Mesendoderm (in vitro differentiated cells): ENCODE measurements at regions not wholly inside any gene's neighbourhood (a gene's known extent, or its start where the extent isn't known, plus 50 kb on each side); places are given as distances from the start of the nearest gene placed in this dataset.

Experiments used
- DNase-seq: peaks from one replicate; pipeline ENCODE4 v3.0.0; 2013
- H2AK5ac ChIP-seq: 2 replicates; pipeline ENCODE4 v1.6.1; 2013; ENCODE audit warnings: low read length, inconsistent platforms
- H2BK120ac ChIP-seq: 2 replicates; pipeline ENCODE4 v1.6.1; 2013; ENCODE audit warnings: low read depth, mild to moderate bottlenecking, low read length, moderate library complexity, mixed read lengths
- H2BK15ac ChIP-seq: replicated peaks from 2 replicates; pipeline ENCODE4 v1.6.1; 2013; ENCODE audit warnings: low read depth, mild to moderate bottlenecking, moderate library complexity
- H2BK5ac ChIP-seq: 2 replicates; pipeline ENCODE4 v1.6.1; 2013; ENCODE audit warnings: low read length, inconsistent platforms
- H3K18ac ChIP-seq: 2 replicates; pipeline ENCODE4 v1.6.1; 2013; ENCODE audit warnings: mild to moderate bottlenecking, low read length, mixed read lengths
- H3K23ac ChIP-seq: one replicate; pipeline ENCODE4 v1.6.1; 2013; ENCODE audit warnings: low read length
- H3K27ac ChIP-seq: 2 replicates; pipeline ENCODE4 v1.5.1; 2013; ENCODE audit warnings: low read depth, mild to moderate bottlenecking, inconsistent platforms, low read length, moderate library complexity
- H3K27me3 ChIP-seq: 2 replicates; pipeline ENCODE4 v1.6.1; 2013; ENCODE audit warnings: low read length, control low read depth, mild to moderate bottlenecking, inconsistent platforms; ENCODE audit not compliant: insufficient read depth, poor library complexity
- H3K36me3 ChIP-seq: 2 replicates; pipeline ENCODE4 v1.6.1; 2013; ENCODE audit warnings: low read length, inconsistent platforms; ENCODE audit not compliant: control insufficient read depth, insufficient read depth
- H3K4ac ChIP-seq: one replicate; pipeline ENCODE4 v1.6.1; 2013; ENCODE audit warnings: low read depth, mild to moderate bottlenecking, low read length, moderate library complexity
- H3K4me1 ChIP-seq: 2 replicates; pipeline ENCODE4 v1.6.1; 2013; ENCODE audit warnings: low read depth, low read length, inconsistent platforms; ENCODE audit not compliant: control insufficient read depth
- H3K4me2 ChIP-seq: 2 replicates; pipeline ENCODE4 v1.6.1; 2013; ENCODE audit warnings: low read length
- H3K4me3 ChIP-seq: 2 replicates; pipeline ENCODE4 v1.5.1; 2013; ENCODE audit warnings: mild to moderate bottlenecking, low read length
- H3K56ac ChIP-seq: one replicate; pipeline ENCODE4 v1.6.1; 2013; ENCODE audit warnings: low read length
- H3K79me1 ChIP-seq: 2 replicates; pipeline ENCODE4 v1.6.1; 2013; ENCODE audit warnings: low read length, inconsistent platforms
- H3K79me2 ChIP-seq: 2 replicates; pipeline ENCODE4 v1.6.1; 2013; ENCODE audit warnings: mild to moderate bottlenecking, low read length; ENCODE audit not compliant: control insufficient read depth, insufficient read depth
- H3K9ac ChIP-seq: 2 replicates; pipeline ENCODE4 v1.6.1; 2013; ENCODE audit warnings: low read length, inconsistent platforms
- H4K5ac ChIP-seq: one replicate; pipeline ENCODE4 v1.6.1; 2013; ENCODE audit warnings: low read length
- H4K8ac ChIP-seq: one replicate; pipeline ENCODE4 v1.6.1; 2013; ENCODE audit warnings: low read depth, mild to moderate bottlenecking, control low read depth, low read length, moderate library complexity
- WGBS: extraction: QIAGEN DNeasy Blood & Tissue Kit; methylation state at CpG from one replicate; pipeline ENCODE4 v1.1.7; 2013; ENCODE audit warnings: low lambda C conversion rate, missing lambda C conversion rate; ENCODE audit not compliant: insufficient coverage; ENCODE audit errors: extremely low coverage; 5-methylcytosine and 5-hydroxymethylcytosine counted together

GRCh38 chr12:93059288-93059687 is 130.2 kb upstream of the EEA1 start:
- H3K56ac ChIP-seq: no peak overlapping the region

GRCh38 chr12:93059925-93060665 is 131.0 kb upstream of the EEA1 start:
- Histone ChIP-seq H3K4me1 (peaks cover 11% of the 10 kb centered on the region), H3K4ac (no peak overlapping the region), H2BK5ac (no peak overlapping the region), H3K18ac (no peak overlapping the region), H2BK120ac (no peak overlapping the region), H4K5ac (no peak overlapping the region), H2AK5ac (no peak overlapping the region), H3K79me2 (no peaks in the 10 kb centered on the region), H2BK15ac (no peak overlapping the region), H3K23ac (no peak overlapping the region), H3K27ac (no peak overlapping the region), H3K36me3 (no peaks in the 10 kb centered on the region), H3K79me1 (no peaks in the 10 kb centered on the region), H3K4me3 (no peak overlapping the region), H3K27me3 (no peaks in the 10 kb centered on the region), H4K8ac (no peak overlapping the region), H3K56ac (no peak overlapping the region), H3K9ac (no peak overlapping the region), H3K4me2 (no peak overlapping the region)
- WGBS: no CpG with 5 or more reads among the region's 5 CpGs
- DNase-seq: no peak

More at GRCh38 chr12:93059288-93059687, 130.2 kb upstream of the EEA1 start:
- Histone ChIP-seq H3K23ac (no peak overlapping the region), H2BK120ac (no peak overlapping the region), H3K4me2 (no peak overlapping the region), H3K27ac (no peak overlapping the region), H3K4me3 (no peak overlapping the region), H3K36me3 (no peaks in the 10 kb centered on the region), H3K4ac (no peak overlapping the region), H2AK5ac (no peak overlapping the region), H2BK15ac (no peak overlapping the region), H3K27me3 (no peaks in the 10 kb centered on the region), H3K4me1 (peaks cover 11% of the 10 kb centered on the region), H4K5ac (no peak overlapping the region), H2BK5ac (no peak overlapping the region), H3K9ac (no peak overlapping the region), H3K79me1 (no peaks in the 10 kb centered on the region), H3K79me2 (no peaks in the 10 kb centered on the region), H4K8ac (no peak overlapping the region), H3K18ac (no peak overlapping the region)
- whole genome bisulfite sequencing: no CpG with 5 or more reads among the region's 2 CpGs
- DNase-seq: no peak

- Histone ChIP-seq H4K5ac (no peak overlapping the region), H3K27me3 (no peaks in the 10 kb centered on the region), H3K18ac (peak overlapping the region; percentile 55), H3K4me2 (no peak overlapping the region), H3K36me3 (no peaks in the 10 kb centered on the region), H3K23ac (no peak overlapping the region), H3K79me2 (no peaks in the 10 kb centered on the region), H2AK5ac (no peak overlapping the region), H2BK15ac (peak overlapping the region; percentile 39), H2BK5ac (no peak overlapping the region), H3K4ac (no peak overlapping the region), H3K79me1 (no peaks in the 10 kb centered on the region), H3K27ac (no peak overlapping the region), H3K4me3 (no peak overlapping the region), H3K56ac (no peak overlapping the region), H2BK120ac (peak overlapping the region; percentile 49), H4K8ac (no peak overlapping the region), H3K9ac (no peak overlapping the region), H3K4me1 (peaks cover 11% of the 10 kb centered on the region)
- WGBS: no CpG with 5 or more reads among the region's 8 CpGs
- DNase-seq: peak; percentile 91
Observed at GRCh38 chr12:93060666-93061472, 131.8 kb upstream of the EEA1 start.

- Histone ChIP-seq H3K4me3 (no peak overlapping the region), H3K4me2 (no peak overlapping the region), H3K36me3 (no peaks in the 10 kb centered on the region), H3K4me1 (peaks cover 11% of the 10 kb centered on the region), H3K56ac (peak overlapping the region; percentile 29), H4K5ac (no peak overlapping the region), H3K79me2 (no peaks in the 10 kb centered on the region), H3K79me1 (no peaks in the 10 kb centered on the region), H2BK15ac (peak overlapping the region; percentile 39), H3K23ac (no peak overlapping the region), H2AK5ac (no peak overlapping the region), H3K18ac (peak overlapping the region; percentile 8), H3K9ac (no peak overlapping the region), H4K8ac (no peak overlapping the region), H3K4ac (no peak overlapping the region), H3K27ac (no peak overlapping the region), H2BK120ac (no peak overlapping the region), H2BK5ac (no peak overlapping the region), H3K27me3 (no peaks in the 10 kb centered on the region)
- WGBS: no CpG with 5 or more reads among the region's 9 CpGs
- DNase-seq: peak; percentile 77
Observed at GRCh38 chr12:93061473-93062419, 132.7 kb upstream of the EEA1 start.

GRCh38 chr12:93065896-93066295 is 136.8 kb upstream of the EEA1 start:
- Histone ChIP-seq H2BK5ac (no peak overlapping the region), H3K27ac (no peak overlapping the region), H3K56ac (no peak overlapping the region), H3K9ac (no peak overlapping the region), H2BK120ac (no peak overlapping the region), H3K27me3 (peaks cover 14% of the 10 kb centered on the region), H4K8ac (no peak overlapping the region), H3K79me2 (no peaks in the 10 kb centered on the region), H3K18ac (no peak overlapping the region), H3K4me3 (no peak overlapping the region), H3K23ac (no peak overlapping the region), H2AK5ac (no peak overlapping the region), H2BK15ac (no peak overlapping the region), H4K5ac (no peak overlapping the region), H3K79me1 (no peaks in the 10 kb centered on the region), H3K36me3 (no peaks in the 10 kb centered on the region), H3K4me2 (no peak overlapping the region), H3K4ac (no peak overlapping the region), H3K4me1 (peaks cover 8% of the 10 kb centered on the region)
- no CpG with 5 or more reads among the region's 3 CpGs for WGBS
- DNase-seq: no peak
